GOT3 (cell line): ENCODE measurements at regions not wholly inside any gene's neighbourhood (a gene's known extent, or its start where the extent isn't known, plus 50 kb on each side); places are given as distances from the start of the nearest gene placed in this dataset.

Experiments used
- DNase-seq: peaks from one replicate; lab custom pipeline; 2025; ENCODE audit warnings: mixed read lengths; lab: John Stamatoyannopoulos, UW

GRCh38 chr2:184540246-184540789, 58.0 kb upstream of the ZNF804A start:
- DNase-seq, result no peak

GRCh38 chr2:184541591-184541990, 56.7 kb upstream of the ZNF804A start:
- DNase-seq, result no peak

GRCh38 chr2:184543832-184544231, 54.5 kb upstream of the ZNF804A start:
- DNase-seq, result no peak
